ENCODE measurements at regions not wholly inside any gene's neighbourhood (a gene's known extent, or its start where the extent isn't known, plus 50 kb on each side); places are given as distances from the start of the nearest gene placed in this dataset.

DNA sequence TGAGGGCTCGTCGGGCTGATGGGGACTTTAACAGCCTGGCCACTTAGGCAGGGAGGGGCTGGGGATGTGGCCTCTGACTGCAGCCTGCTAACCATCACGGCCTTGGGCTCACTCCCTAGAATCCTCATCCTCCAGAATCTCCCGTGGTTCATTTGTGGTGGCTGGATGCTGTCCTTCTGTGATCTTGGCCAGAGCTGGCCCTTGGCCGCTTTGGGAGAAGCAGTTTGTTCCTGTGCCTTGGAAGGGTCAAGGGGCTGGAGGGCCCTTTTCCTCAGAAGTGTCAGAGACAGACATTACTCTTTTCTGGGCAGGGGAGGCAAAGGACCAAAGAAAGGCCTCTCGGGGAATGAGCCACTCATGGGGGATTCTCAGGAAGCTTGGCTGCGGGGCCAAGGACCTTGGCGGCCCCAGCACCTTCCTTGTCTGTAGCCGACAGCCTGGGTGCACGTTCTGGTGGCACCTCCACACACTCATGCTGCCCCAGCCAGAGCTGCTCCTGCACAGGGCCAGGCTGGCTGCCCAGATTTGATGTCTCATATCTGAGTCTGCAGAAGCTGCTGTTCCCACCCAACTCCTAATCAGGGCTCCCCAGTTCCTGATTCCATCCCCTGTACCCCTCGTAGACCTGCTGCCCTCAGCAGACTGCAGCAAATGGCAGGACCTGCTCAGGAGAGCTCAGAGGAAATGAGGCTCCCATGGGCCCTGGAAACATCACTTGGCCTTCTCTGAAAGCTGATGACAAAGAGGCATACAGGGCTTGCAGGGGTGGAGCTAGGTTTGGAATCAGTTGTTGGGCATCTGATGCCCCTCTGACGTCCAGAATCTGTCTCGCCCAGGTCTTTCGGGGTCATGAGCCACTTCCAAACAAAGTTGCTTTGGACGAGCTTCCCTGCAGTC lies 107.7 kb downstream of the CTTN start:
- DNase-seq (ENCODE audit: insufficient read length, low spot score, missing footprints) = peak; percentile 91
- H3K4me3 ChIP-seq (ENCODE audit: insufficient read depth, low read length) = no peak overlapping the region
- no peaks in the 10 kb centered on the region for H3K79me2 ChIP-seq (ENCODE audit: insufficient read depth, low read length)
- no peak overlapping the region for H2AFZ ChIP-seq (ENCODE audit: low read length)
- TF ChIP-seq, protein P1, sequence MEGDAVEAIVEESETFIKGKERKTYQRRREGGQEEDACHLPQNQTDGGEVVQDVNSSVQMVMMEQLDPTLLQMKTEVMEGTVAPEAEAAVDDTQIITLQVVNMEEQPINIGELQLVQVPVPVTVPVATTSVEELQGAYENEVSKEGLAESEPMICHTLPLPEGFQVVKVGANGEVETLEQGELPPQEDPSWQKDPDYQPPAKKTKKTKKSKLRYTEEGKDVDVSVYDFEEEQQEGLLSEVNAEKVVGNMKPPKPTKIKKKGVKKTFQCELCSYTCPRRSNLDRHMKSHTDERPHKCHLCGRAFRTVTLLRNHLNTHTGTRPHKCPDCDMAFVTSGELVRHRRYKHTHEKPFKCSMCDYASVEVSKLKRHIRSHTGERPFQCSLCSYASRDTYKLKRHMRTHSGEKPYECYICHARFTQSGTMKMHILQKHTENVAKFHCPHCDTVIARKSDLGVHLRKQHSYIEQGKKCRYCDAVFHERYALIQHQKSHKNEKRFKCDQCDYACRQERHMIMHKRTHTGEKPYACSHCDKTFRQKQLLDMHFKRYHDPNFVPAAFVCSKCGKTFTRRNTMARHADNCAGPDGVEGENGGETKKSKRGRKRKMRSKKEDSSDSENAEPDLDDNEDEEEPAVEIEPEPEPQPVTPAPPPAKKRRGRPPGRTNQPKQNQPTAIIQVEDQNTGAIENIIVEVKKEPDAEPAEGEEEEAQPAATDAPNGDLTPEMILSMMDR (IDR thresholded peaks at IDR 0.05; ENCODE audit: extremely low read depth, low read depth, low read length) = no peak
- H3K36me3 ChIP-seq (ENCODE audit: insufficient read depth, low read length) = no peaks in the 10 kb centered on the region
- no peaks in the 10 kb centered on the region for H3K27me3 ChIP-seq (ENCODE audit: insufficient read depth, low read length)
- H4K20me1 ChIP-seq (ENCODE audit: insufficient read depth, low read length) = peaks cover 5% of the 10 kb centered on the region
- no peaks in the 10 kb centered on the region for H3K9me3 ChIP-seq (ENCODE audit: low read depth, low read length)
- H3K4me2 ChIP-seq (ENCODE audit: insufficient read depth, low read length) = no peak overlapping the region
- no peak overlapping the region for H3K27ac ChIP-seq (ENCODE audit: low read depth, low read length)
- H3K4me1 ChIP-seq (ENCODE audit: insufficient read depth, low read length) = no peaks in the 10 kb centered on the region

DNA sequence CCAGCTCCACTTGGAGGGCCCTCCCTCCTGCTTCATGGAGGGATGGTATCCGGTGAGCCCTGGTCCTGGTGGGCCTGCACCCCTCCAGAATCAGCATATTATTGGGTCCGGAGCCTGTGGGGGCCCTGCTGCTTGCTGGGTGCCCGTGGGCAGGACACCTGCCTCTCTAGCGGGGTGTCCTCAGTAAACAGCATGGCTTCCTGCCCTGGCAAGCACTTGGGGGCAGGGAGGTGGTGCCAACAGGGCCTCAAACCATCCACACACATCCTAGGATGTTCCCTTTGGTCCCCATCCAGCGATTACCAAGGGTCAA lies 108.3 kb downstream of the CTTN start:
- Histone ChIP-seq H4K20me1 (ENCODE audit: insufficient read depth, low read length) (peaks cover 5% of the 10 kb centered on the region), H2AFZ (ENCODE audit: low read length) (no peak overlapping the region), H3K9me3 (ENCODE audit: low read depth, low read length) (no peaks in the 10 kb centered on the region), H3K27me3 (ENCODE audit: insufficient read depth, low read length) (no peaks in the 10 kb centered on the region), H3K36me3 (ENCODE audit: insufficient read depth, low read length) (no peaks in the 10 kb centered on the region), H3K79me2 (ENCODE audit: insufficient read depth, low read length) (no peaks in the 10 kb centered on the region), H3K4me3 (ENCODE audit: insufficient read depth, low read length) (no peak overlapping the region), H3K4me1 (ENCODE audit: insufficient read depth, low read length) (no peaks in the 10 kb centered on the region), H3K4me2 (ENCODE audit: insufficient read depth, low read length) (no peak overlapping the region), H3K27ac (ENCODE audit: low read depth, low read length) (no peak overlapping the region)
- DNase-seq (ENCODE audit: insufficient read length, low spot score, missing footprints) = no peak
- TF ChIP-seq, protein P1 (IDR thresholded peaks at IDR 0.05; ENCODE audit: extremely low read depth, low read depth, low read length) = no peak

DNA sequence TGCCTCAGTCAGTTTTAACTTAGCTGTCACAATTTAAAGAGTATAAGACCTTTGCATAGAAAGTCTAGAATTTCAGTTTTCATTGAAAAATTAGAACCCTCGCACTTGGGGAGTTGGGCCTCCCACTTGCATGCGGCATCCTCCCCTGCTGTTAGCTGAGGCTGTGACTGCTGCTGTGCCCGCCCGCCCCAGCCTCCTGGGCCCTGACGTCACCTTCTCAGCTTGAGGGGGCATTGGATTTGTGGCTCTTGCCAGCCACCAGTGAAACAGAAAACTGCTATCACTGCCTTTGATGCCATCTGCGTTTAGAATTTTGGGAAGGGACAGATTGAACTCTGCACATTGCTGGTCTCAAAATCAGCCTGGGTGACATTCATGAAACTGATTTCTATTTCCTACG lies 108.7 kb downstream of the CTTN start:
- Histone ChIP-seq H4K20me1 (ENCODE audit: insufficient read depth, low read length) (peaks cover 5% of the 10 kb centered on the region), H3K79me2 (ENCODE audit: insufficient read depth, low read length) (no peaks in the 10 kb centered on the region), H3K27ac (ENCODE audit: low read depth, low read length) (no peak overlapping the region), H3K4me2 (ENCODE audit: insufficient read depth, low read length) (no peak overlapping the region), H3K9me3 (ENCODE audit: low read depth, low read length) (no peaks in the 10 kb centered on the region), H3K27me3 (ENCODE audit: insufficient read depth, low read length) (no peaks in the 10 kb centered on the region), H3K36me3 (ENCODE audit: insufficient read depth, low read length) (no peaks in the 10 kb centered on the region), H3K4me3 (ENCODE audit: insufficient read depth, low read length) (no peak overlapping the region), H2AFZ (ENCODE audit: low read length) (no peak overlapping the region), H3K4me1 (ENCODE audit: insufficient read depth, low read length) (no peaks in the 10 kb centered on the region)
- DNase-seq (ENCODE audit: insufficient read length, low spot score, missing footprints) = peak; percentile 52
- TF ChIP-seq, protein P1 (IDR thresholded peaks at IDR 0.05; ENCODE audit: extremely low read depth, low read depth, low read length) = no peak

DNA sequence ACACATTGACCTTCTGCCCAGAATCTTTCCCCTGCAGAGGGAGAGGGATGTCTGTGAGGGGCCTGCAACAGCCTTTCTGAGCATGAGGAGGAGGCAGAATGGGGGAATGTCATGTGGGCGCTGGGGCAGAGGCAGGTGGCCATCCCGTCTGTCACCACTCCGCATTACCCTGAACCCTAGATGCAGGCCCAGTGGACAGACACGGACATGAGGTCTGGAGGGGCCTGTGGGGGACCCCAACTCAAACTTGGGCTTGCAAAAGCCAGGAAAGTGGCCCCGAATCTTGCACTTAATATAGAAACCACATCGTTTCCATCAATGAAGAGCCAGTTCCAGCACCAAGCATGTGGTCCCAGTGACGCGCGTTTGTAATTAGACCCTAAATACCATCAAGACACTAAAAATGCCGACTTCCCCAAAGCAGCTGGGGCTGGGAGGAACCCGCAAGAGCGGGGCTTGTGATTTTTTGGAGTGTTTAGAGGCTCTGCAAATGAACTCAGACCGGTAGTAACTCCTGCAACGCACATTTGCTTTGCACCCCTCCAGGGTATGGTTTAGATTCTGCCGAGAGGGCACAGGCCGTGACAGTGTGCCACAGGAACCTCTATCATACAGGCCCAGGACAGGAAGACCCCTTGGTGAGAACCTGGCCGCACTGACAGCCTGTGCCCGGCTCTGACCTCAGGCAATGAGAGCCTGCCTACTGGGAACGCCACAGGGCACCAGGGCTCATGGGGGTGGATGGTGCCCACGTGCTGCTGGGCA lies 109.3 kb downstream of the CTTN start:
- H3K4me1 ChIP-seq (ENCODE audit: insufficient read depth, low read length) = no peaks in the 10 kb centered on the region
- peaks cover 5% of the 10 kb centered on the region for H4K20me1 ChIP-seq (ENCODE audit: insufficient read depth, low read length)
- no peak overlapping the region for H2AFZ ChIP-seq (ENCODE audit: low read length)
- no peaks in the 10 kb centered on the region for H3K9me3 ChIP-seq (ENCODE audit: low read depth, low read length)
- no peaks in the 10 kb centered on the region for H3K79me2 ChIP-seq (ENCODE audit: insufficient read depth, low read length)
- no peak overlapping the region for H3K4me3 ChIP-seq (ENCODE audit: insufficient read depth, low read length)
- peak; percentile 49 for DNase-seq (ENCODE audit: insufficient read length, low spot score, missing footprints)
- no peaks in the 10 kb centered on the region for H3K27me3 ChIP-seq (ENCODE audit: insufficient read depth, low read length)
- no peak overlapping the region for H3K27ac ChIP-seq (ENCODE audit: low read depth, low read length)
- TF ChIP-seq, protein P1 (IDR thresholded peaks at IDR 0.05; ENCODE audit: extremely low read depth, low read depth, low read length) = no peak
- no peaks in the 10 kb centered on the region for H3K36me3 ChIP-seq (ENCODE audit: insufficient read depth, low read length)
- no peak overlapping the region for H3K4me2 ChIP-seq (ENCODE audit: insufficient read depth, low read length)

All from osteoblast (primary cell).